ENCODE measurements at regions not wholly inside any gene's neighbourhood (a gene's known extent, or its start where the extent isn't known, plus 50 kb on each side); places are given as distances from the start of the nearest gene placed in this dataset.
"Not testable (repeated sequence)": the region's sequence is repeated elsewhere in the genome, so short reads cannot be mapped to it uniquely, and the experiment has no call there.

GRCh38 chr6:104676679-104677078, 183.0 kb downstream of the HACE1 start:
- H3K4me1 Mint-ChIP-seq; H3K27me3 Mint-ChIP-seq (ENCODE audit: low read depth); H3K4me3 Mint-ChIP-seq; DNase-seq (ENCODE audit: low spot score in 2 of 2, unreplicated experiment in 2 of 2); H3K27ac Mint-ChIP-seq: not testable (repeated sequence)
- H3K36me3 Mint-ChIP-seq = peaks cover 32% of the 10 kb centered on the region
- peaks cover 61% of the 10 kb centered on the region for H3K9me3 Mint-ChIP-seq

- Mint-ChIP-seq H3K36me3 (peaks cover 32% of the 10 kb centered on the region), H3K9me3 (peaks cover 61% of the 10 kb centered on the region)
- H3K4me3 Mint-ChIP-seq; H3K4me1 Mint-ChIP-seq; H3K27ac Mint-ChIP-seq; H3K27me3 Mint-ChIP-seq (ENCODE audit: low read depth); DNase-seq (ENCODE audit: low spot score in 2 of 2, unreplicated experiment in 2 of 2): not testable (repeated sequence)
Measured at GRCh38 chr6:104675161-104675560, 184.6 kb downstream of the HACE1 start.

GRCh38 chr6:104673078-104673477, 186.6 kb downstream of the HACE1 start:
- H3K27me3 Mint-ChIP-seq (ENCODE audit: low read depth); DNase-seq (ENCODE audit: low spot score in 2 of 2, unreplicated experiment in 2 of 2); H3K4me1 Mint-ChIP-seq; H3K27ac Mint-ChIP-seq; H3K4me3 Mint-ChIP-seq: not testable (repeated sequence)
- H3K9me3 Mint-ChIP-seq = peaks cover 56% of the 10 kb centered on the region
- peaks cover 22% of the 10 kb centered on the region for H3K36me3 Mint-ChIP-seq

DNA sequence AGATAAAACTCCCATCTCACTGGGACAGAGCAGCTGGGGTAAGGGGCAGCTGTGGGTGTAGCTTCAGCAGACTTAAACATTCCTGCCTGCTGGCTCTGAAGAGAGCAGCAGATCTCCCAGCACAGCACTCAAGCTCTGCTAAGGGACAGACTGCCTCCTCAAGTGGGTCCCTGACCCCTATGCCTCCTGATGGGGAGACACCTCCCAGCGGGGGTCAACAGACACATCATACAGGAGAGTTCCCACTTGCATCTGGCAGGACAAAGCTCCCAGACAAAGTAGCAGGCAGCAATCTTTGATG, 188.2 kb downstream of the HACE1 start:
- not testable (repeated sequence) for H3K27ac Mint-ChIP-seq; H3K4me3 Mint-ChIP-seq; DNase-seq (ENCODE audit: low spot score in 2 of 2, unreplicated experiment in 2 of 2); H3K27me3 Mint-ChIP-seq (ENCODE audit: low read depth); H3K4me1 Mint-ChIP-seq
- Mint-ChIP-seq H3K36me3 (peaks cover 20% of the 10 kb centered on the region), H3K9me3 (peaks cover 56% of the 10 kb centered on the region)

DNA sequence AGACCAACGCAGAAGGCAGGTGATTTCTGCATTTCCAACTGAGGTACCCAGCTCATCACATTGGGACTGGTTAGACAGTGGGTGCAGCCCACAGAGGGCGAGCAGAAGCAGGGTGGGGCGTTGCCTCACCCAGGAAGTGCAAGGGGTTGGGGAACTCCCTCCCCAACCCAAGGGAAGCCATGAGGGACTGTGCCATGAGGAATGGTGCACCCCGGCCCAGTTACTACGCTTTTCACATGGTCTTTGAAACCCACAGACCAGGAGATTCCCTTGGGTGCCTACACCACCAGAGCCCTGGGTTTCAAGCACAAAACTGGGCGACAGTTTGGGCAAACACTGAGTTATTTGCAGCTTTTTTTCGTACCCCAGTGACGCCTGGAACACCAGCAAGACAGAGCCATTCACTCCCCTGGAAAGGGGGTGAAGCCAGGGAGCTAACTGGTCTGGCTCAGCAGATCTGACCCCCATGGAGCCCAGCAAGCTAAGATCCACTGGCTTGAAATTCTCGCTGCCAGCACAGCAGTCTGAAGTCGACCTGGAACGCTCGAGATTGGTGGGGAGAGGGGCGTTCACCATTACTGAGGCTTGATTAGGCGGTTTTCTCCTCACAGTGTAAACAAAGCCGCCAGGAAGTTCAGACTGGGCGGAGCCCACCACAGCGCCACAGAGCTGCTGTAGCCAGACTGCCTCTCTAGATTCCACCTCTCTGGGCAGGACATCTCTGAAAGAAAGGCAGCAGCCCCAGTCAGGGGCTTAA, 188.7 kb downstream of the HACE1 start:
- not testable (repeated sequence) for H3K27ac Mint-ChIP-seq; H3K4me3 Mint-ChIP-seq; DNase-seq (ENCODE audit: low spot score in 2 of 2, unreplicated experiment in 2 of 2); H3K27me3 Mint-ChIP-seq (ENCODE audit: low read depth); H3K4me1 Mint-ChIP-seq
- Mint-ChIP-seq H3K9me3 (peaks cover 56% of the 10 kb centered on the region), H3K36me3 (peaks cover 18% of the 10 kb centered on the region)

DNA sequence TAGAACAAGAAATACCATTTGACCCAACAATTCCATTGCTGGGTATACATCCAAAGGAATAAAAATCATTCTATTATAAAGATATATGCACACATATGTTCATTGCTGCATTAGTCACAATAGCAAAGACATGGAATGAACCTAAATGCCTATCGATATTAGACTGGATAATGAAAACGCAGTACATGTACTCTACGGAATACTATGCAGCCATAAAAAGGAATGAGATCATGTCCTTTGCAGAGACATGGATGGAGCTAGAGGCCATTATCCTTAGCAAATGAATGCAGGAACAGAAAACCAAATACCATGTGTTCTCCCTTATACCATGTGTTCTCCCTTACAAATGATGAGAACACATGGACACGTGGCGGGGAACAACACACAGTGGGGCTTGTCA, 190.2 kb downstream of the HACE1 start:
- Mint-ChIP-seq H3K27ac (no peak overlapping the region), H3K27me3 (ENCODE audit: low read depth) (no peaks in the 10 kb centered on the region), H3K9me3 (peaks cover 60% of the 10 kb centered on the region), H3K4me1 (no peaks in the 10 kb centered on the region), H3K4me3 (no peak overlapping the region), H3K36me3 (peaks cover 12% of the 10 kb centered on the region)
- no peak for DNase-seq (ENCODE audit: low spot score in 2 of 2, unreplicated experiment in 2 of 2)
- no peak for TF ChIP-seq CTCF (IDR thresholded peaks at IDR 0.05; ENCODE audit: unreplicated experiment)

DNA sequence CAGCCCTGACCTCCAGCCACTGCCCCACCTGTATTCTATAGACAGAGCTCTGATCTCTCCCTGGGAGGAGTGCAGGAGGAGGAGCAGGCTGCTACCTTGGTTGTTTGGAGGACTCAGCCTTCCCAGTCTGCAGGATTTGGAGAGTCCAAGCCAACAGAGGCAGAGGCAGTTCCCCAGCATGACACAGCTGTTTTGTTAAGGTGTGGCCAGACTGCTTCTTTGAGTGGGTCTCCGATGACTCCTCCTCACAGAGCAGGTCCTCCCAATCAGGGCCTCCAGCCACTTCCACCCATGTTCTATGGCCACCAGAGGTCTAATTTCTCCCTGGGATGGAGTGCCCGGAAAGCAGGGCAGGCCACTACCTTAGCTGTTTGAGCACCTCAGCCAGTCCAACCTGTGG, 203.5 kb downstream of the HACE1 start:
- Mint-ChIP-seq H3K4me3 (no peak overlapping the region), H3K27me3 (ENCODE audit: low read depth) (no peaks in the 10 kb centered on the region), H3K27ac (no peak overlapping the region), H3K4me1 (peaks cover 18% of the 10 kb centered on the region), H3K9me3 (peaks cover 37% of the 10 kb centered on the region), H3K36me3 (peaks cover 7% of the 10 kb centered on the region)
- DNase-seq (ENCODE audit: low spot score in 2 of 2, unreplicated experiment in 2 of 2) = no peak
- TF ChIP-seq CTCF (IDR thresholded peaks at IDR 0.05; ENCODE audit: unreplicated experiment) = no peak

- DNase-seq (ENCODE audit: low spot score in 2 of 2, unreplicated experiment in 2 of 2) = no peak
- no peak for TF ChIP-seq CTCF (IDR thresholded peaks at IDR 0.05; ENCODE audit: unreplicated experiment)
- Mint-ChIP-seq H3K4me3 (no peak overlapping the region), H3K36me3 (peaks cover 7% of the 10 kb centered on the region), H3K27me3 (ENCODE audit: low read depth) (no peaks in the 10 kb centered on the region), H3K9me3 (peaks cover 16% of the 10 kb centered on the region), H3K27ac (peak overlapping the region; percentile 66), H3K4me1 (peaks cover 18% of the 10 kb centered on the region)
Measured at GRCh38 chr6:104653781-104654180, 205.9 kb downstream of the HACE1 start.
